ENCODE measurements at regions not wholly inside any gene's neighbourhood (a gene's known extent, or its start where the extent isn't known, plus 50 kb on each side); places are given as distances from the start of the nearest gene placed in this dataset.

DNA sequence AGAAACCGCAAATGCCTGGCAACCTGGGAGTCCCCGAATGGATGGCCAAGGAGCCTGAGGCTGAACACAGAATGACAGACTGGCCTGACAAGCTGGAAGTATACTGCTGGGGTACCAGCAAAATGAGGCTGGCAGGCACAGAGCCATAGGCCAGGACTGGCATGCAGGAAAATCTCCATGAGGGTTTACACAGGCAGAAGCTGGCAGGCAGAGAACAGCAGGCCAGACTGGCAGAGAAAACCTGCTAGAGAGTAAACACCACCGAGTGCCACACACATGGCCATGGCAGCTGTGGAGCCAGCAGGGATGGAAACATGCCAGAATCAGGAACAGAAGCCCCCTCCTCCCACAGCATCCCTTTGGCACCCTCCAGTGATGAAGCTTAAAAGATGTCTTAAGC, 63.4 kb downstream of the CRPPA start:
- TF ChIP-seq, protein P1, sequence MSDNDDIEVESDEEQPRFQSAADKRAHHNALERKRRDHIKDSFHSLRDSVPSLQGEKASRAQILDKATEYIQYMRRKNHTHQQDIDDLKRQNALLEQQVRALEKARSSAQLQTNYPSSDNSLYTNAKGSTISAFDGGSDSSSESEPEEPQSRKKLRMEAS (IDR thresholded peaks at IDR 0.05): no peak
- TF ChIP-seq TAF1 (IDR thresholded peaks at IDR 0.05; ENCODE audit: low read depth) (no peak), NFIC (IDR thresholded peaks at IDR 0.05) (no peak), CEBPB (IDR thresholded peaks at IDR 0.05) (no peak), YY1 (IDR thresholded peaks at IDR 0.05; ENCODE audit: low read depth) (no peak), TEAD4 (IDR thresholded peaks at IDR 0.05) (no peak), RAD21 (IDR thresholded peaks at IDR 0.05; ENCODE audit: low read depth) (no peak), CREB1 (IDR thresholded peaks at IDR 0.05; ENCODE audit: low read depth) (no peak)
- TF ChIP-seq, protein P2, sequence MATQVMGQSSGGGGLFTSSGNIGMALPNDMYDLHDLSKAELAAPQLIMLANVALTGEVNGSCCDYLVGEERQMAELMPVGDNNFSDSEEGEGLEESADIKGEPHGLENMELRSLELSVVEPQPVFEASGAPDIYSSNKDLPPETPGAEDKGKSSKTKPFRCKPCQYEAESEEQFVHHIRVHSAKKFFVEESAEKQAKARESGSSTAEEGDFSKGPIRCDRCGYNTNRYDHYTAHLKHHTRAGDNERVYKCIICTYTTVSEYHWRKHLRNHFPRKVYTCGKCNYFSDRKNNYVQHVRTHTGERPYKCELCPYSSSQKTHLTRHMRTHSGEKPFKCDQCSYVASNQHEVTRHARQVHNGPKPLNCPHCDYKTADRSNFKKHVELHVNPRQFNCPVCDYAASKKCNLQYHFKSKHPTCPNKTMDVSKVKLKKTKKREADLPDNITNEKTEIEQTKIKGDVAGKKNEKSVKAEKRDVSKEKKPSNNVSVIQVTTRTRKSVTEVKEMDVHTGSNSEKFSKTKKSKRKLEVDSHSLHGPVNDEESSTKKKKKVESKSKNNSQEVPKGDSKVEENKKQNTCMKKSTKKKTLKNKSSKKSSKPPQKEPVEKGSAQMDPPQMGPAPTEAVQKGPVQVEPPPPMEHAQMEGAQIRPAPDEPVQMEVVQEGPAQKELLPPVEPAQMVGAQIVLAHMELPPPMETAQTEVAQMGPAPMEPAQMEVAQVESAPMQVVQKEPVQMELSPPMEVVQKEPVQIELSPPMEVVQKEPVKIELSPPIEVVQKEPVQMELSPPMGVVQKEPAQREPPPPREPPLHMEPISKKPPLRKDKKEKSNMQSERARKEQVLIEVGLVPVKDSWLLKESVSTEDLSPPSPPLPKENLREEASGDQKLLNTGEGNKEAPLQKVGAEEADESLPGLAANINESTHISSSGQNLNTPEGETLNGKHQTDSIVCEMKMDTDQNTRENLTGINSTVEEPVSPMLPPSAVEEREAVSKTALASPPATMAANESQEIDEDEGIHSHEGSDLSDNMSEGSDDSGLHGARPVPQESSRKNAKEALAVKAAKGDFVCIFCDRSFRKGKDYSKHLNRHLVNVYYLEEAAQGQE (IDR thresholded peaks at IDR 0.05; ENCODE audit: low read depth): no peak
